HepG2 (cell line): ENCODE measurements at regions not wholly inside any gene's neighbourhood (a gene's known extent, or its start where the extent isn't known, plus 50 kb on each side); places are given as distances from the start of the nearest gene placed in this dataset.

Experiments used
- CCAR2 ChIP-seq: fragments of 200-400 bp; formaldehyde crosslinking; optimal IDR thresholded peaks from 2 replicates; pipeline ENCODE3; 2018; ENCODE audit warnings: low read depth, mild to moderate bottlenecking, low read length, moderate library complexity
- DMTF1 ChIP-seq: sonication (generic); formaldehyde crosslinking; IDR thresholded peaks from 2 replicates; pipeline ENCODE4 v1.4.0; 2020; ENCODE audit warnings: mild to moderate bottlenecking, missing genetic modification reagents
- ERF ChIP-seq: IDR thresholded peaks from 2 replicates; pipeline ENCODE4 v1.6.1; 2018; ENCODE audit warnings: missing biosample characterization, missing genetic modification reagents
- HNF1B ChIP-seq: sonication (generic); formaldehyde crosslinking; IDR thresholded peaks from 2 replicates; pipeline ENCODE4 v1.5.1; 2020; ENCODE audit warnings: mild to moderate bottlenecking, moderate library complexity, missing genetic modification reagents
- PAF1 ChIP-seq: IDR thresholded peaks from 2 replicates; pipeline ENCODE4 v1.6.1; 2016; ENCODE audit warnings: missing genetic modification reagents, missing compliant biosample characterization
- TBP ChIP-seq: sonication (generic); formaldehyde crosslinking; IDR thresholded peaks from 2 replicates; pipeline ENCODE4 v1.5.0; 2020; ENCODE audit warnings: missing genetic modification reagents
- USF2 ChIP-seq, 2 experiments: sonication (generic) in 1 of 2; formaldehyde crosslinking in 1 of 2; IDR thresholded peaks; 2 replicates each; pipeline versions ENCODE4 v1.5.1 to v1.6.1; 2011 to 2020; ENCODE audit warnings: borderline replicate concordance in 1 of 2, low read depth in 1 of 2, low read length in 1 of 2, mild to moderate bottlenecking in 1 of 2, missing genetic modification reagents in 1 of 2, moderate library complexity in 1 of 2
- ZKSCAN8 ChIP-seq: IDR thresholded peaks from 2 replicates; pipeline ENCODE4 v1.6.1; 2016; ENCODE audit warnings: borderline replicate concordance, missing genetic modification reagents, missing compliant biosample characterization
- TF ChIP-seq, protein P1 (sequence below): sonication (generic); formaldehyde crosslinking; IDR thresholded peaks from 2 replicates; pipeline ENCODE4 v1.4.0; 2020; ENCODE audit warnings: mild to moderate bottlenecking, missing genetic modification reagents

GRCh38 chr21:18950045-18950740, 546.6 kb upstream of the TMPRSS15 start:
- TF ChIP-seq DMTF1 (CRISPR knock-in tag) (no peak), TBP (CRISPR knock-in tag) (no peak), USF2 (IDR thresholded peaks at IDR 0.05; ENCODE audit: low read depth, low read length) (no peak), USF2 (CRISPR knock-in tag; IDR thresholded peaks at IDR 0.05; ENCODE audit: borderline replicate concordance) (no peak), ZKSCAN8 (CRISPR knock-in tag) (no peak), ERF (CRISPR knock-in tag) (no peak), CCAR2 (no peak), PAF1 (no peak), HNF1B (CRISPR knock-in tag) (no peak)
- TF ChIP-seq, protein P1, sequence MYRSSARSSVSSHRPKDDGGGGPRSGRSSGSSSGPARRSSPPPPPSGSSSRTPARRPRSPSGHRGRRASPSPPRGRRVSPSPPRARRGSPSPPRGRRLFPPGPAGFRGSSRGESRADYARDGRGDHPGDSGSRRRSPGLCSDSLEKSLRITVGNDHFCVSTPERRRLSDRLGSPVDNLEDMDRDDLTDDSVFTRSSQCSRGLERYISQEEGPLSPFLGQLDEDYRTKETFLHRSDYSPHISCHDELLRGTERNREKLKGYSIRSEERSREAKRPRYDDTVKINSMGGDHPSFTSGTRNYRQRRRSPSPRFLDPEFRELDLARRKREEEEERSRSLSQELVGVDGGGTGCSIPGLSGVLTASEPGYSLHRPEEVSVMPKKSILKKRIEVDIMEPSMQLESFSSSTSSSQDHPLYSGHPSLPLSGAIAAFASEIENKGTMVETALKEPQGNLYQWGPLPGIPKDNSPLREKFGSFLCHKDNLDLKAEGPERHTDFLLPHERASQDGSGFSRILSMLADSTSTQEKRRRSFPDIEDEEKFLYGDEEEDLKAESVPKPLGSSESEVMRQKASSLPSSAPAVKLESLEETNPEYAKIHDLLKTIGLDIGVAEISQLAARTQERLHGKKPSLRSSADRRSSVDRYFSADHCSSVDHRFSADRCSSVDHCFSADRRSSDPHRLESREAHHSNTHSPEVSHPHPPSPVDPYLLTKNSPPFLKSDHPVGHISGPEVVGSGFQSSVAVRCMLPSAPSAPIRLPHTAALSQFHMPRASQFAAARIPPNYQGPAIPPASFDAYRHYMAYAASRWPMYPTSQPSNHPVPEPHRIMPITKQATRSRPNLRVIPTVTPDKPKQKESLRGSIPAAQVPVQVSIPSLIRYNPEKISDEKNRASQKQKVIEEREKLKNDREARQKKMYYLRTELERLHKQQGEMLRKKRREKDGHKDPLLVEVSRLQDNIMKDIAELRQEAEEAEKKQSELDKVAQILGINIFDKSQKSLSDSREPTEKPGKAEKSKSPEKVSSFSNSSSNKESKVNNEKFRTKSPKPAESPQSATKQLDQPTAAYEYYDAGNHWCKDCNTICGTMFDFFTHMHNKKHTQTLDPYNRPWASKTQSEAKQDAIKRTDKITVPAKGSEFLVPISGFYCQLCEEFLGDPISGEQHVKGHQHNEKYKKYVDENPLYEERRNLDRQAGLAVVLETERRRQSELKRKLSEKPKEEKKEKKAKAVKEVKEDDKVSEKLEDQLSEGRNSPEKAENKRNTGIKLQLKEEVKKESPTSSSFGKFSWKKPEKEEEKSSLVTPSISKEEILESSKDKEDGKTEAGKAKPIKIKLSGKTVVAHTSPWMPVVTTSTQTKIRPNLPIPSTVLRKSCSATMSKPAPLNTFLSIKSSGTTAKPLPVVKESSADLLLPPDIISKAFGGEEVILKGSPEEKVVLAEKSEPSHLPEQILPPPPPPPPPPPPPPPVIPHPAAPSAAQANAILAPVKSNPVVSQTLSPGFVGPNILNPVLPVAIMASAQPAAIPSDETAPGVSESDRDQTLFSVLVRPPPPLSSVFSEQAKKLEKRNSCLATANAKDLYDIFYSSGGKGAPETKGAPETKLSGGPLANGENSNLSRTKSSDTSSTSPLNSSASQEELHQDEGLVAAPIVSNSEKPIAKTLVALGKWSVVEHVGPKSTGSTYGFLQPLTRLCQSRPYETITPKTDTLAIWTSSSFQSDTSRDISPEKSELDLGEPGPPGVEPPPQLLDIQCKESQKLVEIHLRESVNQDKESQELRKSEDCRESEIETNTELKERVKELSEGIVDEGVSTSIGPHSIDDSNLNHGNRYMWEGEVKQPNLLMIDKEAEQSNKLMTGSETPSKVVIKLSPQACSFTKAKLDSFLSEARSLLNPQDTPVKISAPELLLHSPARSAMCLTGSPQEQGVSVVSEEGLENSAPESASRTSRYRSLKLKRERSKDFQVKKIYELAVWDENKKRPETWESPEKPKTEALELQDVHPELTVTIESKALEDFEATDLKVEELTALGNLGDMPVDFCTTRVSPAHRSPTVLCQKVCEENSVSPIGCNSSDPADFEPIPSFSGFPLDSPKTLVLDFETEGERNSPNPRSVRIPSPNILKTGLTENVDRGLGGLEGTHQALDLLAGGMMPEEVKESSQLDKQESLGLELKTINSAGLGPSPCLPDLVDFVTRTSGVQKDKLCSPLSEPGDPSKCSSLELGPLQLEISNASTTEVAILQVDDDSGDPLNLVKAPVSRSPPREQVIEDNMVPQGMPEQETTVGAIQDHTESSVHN (CRISPR knock-in tag) = no peak
